ENCODE measurements at regions not wholly inside any gene's neighbourhood (a gene's known extent, or its start where the extent isn't known, plus 50 kb on each side); places are given as distances from the start of the nearest gene placed in this dataset.
"Not testable (repeated sequence)": the region's sequence is repeated elsewhere in the genome, so short reads cannot be mapped to it uniquely, and the experiment has no call there.

DNA sequence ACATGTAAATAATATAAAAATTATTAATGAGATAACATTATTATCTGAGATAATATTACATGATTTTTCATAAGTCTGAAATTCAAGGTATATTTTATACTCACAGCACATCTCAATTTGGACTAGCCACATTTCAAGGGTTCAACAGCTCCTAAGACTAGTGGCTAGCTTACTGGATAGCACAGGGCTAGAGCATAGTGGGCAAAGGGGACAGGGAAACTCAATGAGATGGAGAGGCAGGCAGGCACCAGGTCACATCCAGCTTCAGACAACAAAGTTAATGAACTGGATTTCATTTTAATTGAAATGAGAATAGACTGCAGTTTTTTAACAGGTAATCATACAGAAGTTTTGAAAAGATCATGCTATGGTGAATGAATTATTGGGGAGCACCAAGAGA, 137.4 kb downstream of the NBPF8 start:
- not testable (repeated sequence) for DNase-seq (ENCODE audit: low spot score)

DNA sequence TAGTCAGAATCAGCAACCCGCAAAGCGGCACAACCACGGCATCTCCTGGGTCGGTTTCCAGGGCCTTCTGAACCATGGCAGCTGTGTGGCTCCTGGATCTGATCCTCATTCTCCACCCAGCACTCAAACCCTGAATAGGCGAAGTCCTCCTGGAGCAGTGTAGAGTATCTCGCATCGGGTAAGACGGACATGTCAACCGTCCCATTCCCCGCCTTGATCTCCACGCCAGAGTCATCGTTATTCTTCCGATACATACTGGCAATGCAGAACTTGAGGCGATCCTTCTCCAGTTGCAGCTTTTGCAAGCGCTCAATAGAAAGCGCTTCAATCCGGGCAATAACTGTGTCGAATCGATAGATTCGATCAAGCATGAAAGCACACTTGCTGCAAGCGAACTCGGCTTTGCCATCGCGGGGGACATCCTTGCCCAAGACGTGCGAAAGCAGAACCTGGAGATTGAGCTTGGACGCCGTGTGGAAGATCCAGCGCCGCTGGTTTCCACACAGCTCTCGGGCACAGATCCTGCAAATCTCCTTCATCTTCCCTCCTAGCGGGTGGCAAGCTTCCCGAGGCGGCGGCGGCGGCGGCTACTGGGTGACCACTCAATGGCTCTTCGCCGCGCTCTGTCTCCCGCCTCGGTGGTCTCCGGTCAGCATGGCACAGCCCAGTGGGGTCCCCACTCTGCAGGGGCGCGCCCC, 142.9 kb downstream of the NBPF8 start:
- DNase-seq (ENCODE audit: low spot score): peak; percentile 33

DNA sequence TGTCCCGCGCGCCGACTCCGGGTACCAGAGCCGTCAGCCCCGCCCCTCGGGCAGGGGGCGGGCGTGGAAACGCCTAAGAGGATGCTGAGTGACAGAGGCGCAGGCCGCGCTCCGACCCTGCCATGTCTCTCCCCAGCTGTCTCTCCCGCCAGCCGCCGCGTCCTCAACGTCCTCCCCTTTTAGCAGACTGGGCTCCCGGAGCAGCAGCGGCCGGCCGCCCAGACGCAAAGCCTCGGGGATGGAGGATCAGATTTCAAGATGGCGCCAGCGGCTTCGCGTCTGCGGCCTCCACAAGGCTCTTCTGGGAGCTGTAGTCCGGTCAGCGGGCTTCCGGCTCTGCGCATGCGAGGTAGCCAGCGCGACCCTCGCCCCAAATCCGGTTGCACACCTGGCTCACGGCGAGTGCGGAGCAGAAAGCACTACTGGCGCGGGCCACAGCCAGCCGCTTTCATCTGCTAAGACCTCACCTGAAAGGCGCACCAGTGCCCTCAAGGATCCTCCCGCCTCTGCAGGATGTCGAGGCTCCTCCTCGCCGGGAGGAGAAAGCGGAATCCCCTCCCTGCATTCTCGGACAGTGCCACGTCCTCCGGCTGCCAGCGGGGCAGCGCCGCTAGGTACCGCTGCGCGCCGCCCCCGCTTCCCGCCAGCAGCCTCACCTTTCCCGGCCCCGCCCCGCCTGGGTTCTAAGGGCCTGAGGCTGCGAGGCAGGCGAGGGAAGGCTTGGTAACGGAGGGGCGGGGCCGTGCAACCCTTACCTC, 143.6 kb downstream of the NBPF8 start:
- peak; percentile 60 for DNase-seq (ENCODE audit: low spot score)

DNA sequence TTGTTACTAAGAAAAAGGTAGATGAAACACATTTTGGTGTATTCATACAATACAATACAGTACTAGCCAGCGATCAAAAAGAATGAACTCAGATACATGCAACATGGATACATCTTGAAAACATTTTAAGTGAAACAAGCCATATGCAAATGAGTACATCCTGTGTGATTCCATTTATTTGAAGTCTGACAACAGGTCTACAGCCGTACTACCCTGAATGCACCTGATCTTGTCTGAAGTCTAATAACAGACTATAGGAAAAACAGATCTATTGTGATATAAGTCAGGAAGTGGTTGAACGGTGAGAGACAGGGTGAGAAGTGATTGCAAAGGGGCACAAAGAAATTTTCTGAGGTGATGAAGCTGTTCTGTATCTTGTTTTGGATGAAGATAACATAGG, 146.9 kb downstream of the NBPF8 start:
- DNase-seq (ENCODE audit: low spot score): not testable (repeated sequence)

DNA sequence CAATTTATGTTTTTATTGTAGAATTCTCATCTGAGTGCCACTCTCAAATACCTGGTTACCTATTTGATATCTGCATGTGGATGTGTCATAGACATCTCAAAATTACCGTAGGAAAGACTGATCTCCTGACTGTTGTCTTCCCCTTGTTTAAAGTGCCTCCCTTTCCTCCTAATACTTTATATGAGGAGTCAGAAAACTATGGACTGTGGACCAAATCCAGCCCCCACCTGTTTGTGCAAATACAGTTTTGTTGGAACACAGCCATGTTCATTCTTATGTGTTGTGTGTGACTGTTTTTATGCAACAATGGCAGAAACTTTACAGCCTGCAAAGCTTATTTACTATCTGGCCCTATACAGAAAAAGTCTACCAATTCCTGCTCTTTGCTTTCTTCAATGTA, 150.6 kb downstream of the NBPF8 start:
- DNase-seq (ENCODE audit: low spot score): not testable (repeated sequence)

DNA sequence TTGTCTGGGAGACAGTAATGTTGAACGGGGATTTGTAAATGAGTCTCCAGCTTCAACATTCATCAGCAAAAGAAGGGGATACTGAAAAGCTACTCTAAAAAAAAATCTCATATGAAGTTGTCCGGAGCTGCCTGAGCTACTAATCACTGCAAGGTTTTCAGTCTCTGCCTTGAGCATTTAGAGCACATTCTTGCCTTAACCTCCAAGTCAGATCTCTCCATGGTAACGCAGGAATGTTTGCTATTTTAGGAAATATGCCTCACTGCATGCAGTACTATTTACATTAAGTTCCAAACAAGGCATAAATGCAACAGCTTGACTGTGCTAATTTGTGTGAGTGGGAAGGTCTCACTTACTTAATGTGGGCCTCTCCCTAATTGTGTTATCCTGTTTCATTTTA, 152.8 kb downstream of the NBPF8 start:
- DNase-seq (ENCODE audit: low spot score): not testable (repeated sequence)

DNA sequence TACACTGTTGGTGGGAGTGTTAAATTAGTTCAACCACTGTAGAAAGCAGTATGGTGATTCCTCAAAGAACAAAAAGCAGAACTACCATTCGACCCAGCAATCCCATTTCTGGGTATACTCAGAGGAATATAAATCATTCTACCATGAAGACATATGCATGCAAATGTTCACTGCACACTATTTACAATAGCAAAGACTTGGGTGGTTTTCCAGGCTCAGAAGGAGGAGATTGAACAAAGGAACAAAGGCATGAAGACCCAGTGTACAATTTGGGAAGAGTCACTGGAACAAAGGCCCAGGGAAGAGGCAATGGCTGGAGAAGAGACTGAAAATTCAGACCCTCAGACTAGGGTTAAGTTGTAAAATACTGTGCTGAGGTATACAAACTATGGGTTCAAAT, 148.5 kb upstream of the NBPF26 start:
- DNase-seq (ENCODE audit: low spot score): not testable (repeated sequence)

DNA sequence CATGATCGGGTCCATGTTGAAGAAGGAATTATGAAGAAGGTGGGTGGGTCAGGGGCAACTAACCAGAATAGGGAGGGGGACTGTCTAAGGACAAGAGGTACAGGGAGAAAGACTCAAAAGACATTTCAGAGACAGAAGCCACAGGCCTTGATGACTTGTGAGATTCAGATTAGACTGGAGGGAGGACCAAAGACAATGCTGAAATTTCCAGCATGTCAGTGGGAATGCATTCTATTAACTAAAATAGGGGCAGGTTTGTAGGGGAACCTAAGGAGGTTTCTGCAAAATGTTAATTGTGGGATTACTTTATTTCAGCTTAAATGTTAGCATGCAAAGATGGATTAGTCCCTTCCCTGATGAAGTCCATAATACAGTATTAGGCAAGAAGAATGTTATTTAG, 141.6 kb upstream of the NBPF26 start:
- not testable (repeated sequence) for DNase-seq (ENCODE audit: low spot score)

DNA sequence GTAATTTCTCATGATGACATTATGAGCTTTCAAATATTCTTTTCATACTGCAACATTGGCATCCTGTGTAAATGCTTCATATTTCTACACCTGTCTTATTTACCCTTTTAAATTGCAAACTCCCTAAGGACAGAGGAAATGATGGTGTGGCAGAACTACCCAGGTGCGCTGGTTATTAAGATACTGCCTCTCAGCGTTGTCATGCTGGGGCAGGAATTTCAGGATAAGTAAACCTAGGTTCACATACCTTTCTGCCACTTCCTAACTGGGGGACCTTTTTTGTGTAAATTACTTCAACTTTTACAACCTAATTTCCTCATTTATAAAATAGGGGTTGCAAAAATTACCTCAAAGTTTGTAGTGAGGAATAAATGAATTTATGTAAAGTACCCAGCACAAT, 137.7 kb upstream of the NBPF26 start:
- not testable (repeated sequence) for DNase-seq (ENCODE audit: low spot score)

DNA sequence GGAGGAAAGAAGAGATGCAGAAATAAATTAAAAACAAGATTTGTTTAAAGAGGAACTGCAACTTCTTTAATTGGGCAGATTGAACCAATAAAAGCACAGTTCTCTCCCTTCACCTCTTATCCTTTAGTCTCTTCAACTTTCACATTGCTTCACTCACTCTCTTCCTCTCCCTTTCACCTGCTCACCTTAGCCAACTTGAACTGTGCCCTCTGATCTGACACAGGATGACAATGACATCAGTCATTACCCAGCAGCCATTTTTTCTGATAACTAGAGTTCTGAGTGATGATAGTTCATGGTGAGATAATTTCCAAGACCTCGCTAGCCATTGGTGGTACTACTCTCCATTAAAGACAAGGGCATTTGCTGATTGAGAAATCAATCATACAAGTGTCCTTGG, 134.9 kb upstream of the NBPF26 start:
- DNase-seq (ENCODE audit: low spot score): not testable (repeated sequence)

DNA sequence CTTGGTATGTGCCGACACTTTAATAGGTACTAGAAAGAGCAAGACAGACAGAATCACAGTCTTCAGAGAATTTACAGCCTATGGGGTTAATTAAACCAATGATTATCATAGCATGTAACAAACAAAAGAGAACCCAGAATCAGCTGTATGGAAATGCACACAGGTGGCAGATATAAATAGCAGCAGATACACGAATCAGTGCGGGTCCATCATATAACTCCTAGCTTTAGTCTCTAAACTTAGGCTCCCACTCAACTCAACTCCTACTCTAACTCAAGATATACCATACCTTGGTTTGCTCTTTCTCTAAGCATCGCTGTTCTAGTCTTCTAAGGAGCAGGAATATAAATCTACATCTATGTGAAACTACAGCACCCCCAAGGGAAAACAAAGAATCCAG, 132.0 kb upstream of the NBPF26 start:
- not testable (repeated sequence) for DNase-seq (ENCODE audit: low spot score)

DNA sequence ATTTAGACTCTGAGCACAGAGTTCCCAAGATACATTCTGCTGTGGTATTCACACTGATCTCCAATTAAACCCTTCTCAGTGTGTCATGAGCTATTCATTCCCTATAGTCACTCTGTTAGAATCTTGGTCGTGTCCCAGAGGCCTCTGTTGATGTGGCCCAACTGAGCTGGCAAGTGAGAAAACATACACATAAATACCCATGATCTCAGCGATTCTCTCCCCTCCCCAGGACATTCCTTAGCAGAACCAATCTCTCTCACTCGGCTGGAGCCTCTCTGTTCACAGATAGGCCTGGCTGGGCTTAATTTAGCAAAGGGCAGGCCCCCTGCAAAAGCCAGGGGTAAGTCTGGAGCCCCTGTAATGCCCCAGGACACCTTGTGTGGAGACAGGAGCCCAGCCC, 130.8 kb upstream of the NBPF26 start:
- not testable (repeated sequence) for DNase-seq (ENCODE audit: low spot score)

DNA sequence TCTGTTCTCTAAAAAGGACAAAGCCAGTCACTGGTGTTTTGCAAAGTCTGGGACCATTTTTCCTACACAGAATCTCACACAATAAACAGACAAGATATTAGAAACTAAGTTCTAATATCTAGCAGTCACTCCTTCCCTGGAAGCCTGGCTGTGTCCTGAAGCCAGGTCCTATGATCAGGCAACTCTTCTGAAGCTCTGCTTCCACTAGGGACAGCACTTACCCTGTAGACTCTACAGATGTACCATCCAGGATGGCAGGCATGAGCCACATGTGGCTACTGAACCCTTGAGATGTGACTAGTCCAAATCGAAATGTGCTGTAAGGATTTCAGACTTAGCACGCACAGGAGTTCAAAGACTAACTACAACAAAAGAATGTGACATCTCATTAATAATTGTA, 130.1 kb upstream of the NBPF26 start:
- DNase-seq (ENCODE audit: low spot score): not testable (repeated sequence)

DNA sequence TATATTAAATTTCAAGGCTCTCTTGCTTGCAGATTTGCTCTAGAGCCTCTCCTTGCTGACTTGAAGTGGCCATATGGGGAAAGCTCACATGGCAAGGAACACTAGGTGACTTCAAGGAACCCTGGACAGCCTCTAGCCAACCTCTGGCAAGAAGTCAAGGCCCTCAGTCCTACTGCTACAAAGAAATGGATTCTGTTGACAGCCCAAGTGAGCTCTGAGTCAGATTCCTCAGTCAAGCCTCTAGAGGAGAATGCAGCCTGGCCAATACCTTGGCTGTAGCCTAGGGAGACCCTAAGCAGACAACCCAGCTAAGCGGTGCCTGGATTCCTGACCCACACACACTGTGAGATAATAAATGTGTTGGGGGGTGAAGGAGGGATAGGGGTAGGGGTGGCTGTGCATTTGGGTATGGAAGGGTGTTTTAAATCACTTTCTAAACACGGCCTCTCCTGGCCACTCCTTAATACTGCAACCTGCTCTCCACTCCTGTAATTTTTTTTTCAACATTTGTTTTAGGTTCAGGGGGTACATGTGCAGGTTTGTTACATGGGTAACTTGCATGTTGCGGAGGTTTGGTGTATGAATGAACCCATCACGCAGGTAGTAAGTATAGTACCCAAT, 125.3 kb upstream of the NBPF26 start:
- DNase-seq (ENCODE audit: low spot score): not testable (repeated sequence)

DNA sequence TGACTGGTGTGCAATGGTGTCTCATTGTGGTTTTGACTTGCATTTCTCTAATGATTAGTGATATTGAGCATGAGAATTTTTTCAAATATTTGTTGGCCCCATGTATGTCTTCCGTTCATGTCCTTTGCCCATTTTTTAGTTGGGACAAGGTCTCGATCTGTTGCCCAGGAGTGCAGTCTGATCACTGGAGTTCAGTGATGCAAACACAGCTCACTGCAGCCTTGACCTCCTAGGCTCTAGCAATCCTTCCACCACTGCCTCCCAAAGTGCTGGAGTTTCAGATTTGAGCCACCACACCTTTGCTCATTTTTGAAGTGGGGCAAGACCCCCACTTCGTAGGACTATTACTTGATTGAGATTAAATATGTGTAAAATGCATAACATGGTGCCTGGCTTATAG, 124.2 kb upstream of the NBPF26 start:
- DNase-seq (ENCODE audit: low spot score): not testable (repeated sequence)

DNA sequence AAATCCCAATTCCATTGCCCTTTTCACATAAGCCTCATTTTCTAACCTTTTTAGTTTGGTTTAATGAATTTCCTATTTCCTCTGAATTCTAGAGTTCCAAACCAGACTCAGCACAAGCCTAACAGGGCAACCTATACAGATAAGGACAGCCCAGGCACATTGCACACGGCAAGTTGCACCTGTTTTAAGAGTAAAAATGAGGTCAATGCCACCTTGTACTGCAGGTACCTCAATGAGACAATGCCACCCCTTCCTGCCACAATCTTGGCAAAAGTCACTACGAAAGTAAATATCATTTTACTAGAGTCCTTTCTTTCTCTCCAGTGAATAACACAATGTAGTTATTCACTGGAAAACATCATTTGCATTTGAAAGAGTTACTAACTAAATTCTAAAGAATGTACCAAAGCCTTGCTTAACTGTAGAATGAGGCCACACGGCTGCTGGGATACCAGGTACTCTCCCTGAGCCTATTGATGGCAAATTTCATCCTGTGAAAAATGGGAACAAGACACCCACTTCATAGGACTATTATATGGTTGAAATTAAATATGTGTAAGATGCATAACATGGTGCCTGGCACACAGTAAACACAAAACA, 123.2 kb upstream of the NBPF26 start:
- not testable (repeated sequence) for DNase-seq (ENCODE audit: low spot score)

DNA sequence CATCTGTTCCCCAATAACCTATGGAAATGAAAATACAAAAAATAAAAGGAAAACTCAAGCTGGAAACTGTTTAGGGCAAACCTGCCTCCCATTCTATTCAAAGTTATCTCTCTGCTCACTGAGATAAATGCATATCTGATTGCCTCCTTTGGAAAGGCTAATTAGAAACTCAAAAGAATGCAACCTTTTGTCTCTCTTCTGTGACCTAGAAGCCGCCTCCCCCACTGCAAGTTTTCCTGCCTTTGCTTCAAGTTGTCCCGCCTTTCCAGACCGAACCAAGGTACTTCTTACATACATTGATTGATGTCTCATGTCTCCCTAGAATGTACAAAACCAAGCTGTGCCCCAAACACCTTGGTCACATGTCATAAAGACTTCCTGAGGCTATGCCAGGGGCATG, 115.9 kb upstream of the NBPF26 start:
- not testable (repeated sequence) for DNase-seq (ENCODE audit: low spot score)

DNA sequence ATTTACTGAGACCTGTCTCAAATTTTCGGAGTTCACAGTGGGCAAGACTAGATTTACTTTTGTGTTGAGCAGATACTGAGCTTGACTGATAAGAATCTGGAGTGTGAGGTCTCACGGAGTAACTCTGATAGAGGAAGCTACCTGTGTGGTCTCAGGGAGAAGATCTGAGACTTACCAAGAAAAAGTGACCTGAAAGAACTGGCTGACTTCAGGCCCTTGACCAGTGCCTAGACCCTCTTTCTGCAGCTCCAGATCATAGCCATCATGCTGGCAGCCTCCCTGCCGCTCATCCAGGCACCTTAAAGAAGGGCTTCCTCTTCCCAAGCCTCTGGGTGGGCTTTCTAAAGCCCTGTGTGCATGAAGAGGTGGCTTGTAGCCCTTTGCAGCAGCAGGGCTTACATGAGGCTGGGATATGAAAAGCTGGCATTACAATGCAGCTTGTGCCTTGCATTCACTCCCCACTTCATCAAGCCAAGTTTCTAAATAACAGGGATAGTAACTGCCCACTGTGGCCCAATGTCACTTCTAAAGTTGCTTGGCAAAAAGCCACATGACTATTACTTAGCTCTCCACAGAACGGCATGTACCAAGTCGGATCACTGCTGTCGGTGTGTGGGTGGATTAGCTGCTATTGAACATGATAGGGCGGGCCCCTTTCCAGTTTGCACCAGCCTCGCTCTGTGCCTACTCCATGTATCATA, 115.3 kb upstream of the NBPF26 start:
- not testable (repeated sequence) for DNase-seq (ENCODE audit: low spot score)

DNA sequence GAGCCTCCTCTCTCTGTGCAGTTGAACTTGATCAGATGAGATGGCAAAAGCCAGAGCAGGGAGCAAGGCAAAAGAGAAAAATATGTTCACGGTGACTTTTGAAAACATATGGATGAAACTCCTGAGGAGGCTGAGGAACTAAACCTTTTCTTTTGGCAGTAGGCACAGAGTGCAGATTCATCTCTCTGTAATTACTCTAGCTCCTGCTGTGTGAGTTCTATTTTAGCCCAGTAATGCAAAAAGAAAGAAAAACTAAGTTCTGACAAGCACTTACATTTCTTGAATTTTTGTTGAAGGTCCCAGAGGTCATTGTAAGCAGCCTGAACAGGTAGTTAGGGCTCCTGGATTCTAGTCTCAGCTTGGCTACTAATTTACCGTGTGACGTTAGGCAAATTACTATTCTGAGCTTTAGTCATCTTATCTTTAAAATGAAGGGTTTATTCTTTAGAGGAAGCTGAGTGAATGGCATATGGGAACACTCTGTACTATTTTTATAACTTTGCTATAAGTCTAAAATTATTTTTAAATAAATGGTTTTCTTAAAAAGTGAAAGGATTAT, 114.7 kb upstream of the NBPF26 start:
- DNase-seq (ENCODE audit: low spot score): not testable (repeated sequence)

DNA sequence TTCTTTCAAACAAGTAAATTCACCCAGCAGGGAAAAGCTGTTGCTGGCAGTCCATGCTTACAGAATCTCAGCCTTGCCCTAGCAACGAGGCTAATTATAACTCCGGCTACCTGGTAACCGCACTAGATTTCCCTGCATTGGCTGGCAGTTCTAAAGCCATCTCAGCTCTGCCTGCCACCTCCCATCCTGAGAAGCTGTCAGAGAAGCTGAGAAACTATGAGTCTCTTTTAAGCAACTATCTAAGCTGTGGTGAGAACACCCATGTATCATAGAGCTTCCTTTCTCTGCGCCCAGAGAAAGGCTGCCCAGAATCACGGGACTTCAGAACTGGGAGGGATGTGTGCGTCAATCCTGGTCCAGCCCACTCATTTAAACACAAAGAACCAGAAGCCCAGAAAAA, 113.9 kb upstream of the NBPF26 start:
- DNase-seq (ENCODE audit: low spot score): not testable (repeated sequence)

DNA sequence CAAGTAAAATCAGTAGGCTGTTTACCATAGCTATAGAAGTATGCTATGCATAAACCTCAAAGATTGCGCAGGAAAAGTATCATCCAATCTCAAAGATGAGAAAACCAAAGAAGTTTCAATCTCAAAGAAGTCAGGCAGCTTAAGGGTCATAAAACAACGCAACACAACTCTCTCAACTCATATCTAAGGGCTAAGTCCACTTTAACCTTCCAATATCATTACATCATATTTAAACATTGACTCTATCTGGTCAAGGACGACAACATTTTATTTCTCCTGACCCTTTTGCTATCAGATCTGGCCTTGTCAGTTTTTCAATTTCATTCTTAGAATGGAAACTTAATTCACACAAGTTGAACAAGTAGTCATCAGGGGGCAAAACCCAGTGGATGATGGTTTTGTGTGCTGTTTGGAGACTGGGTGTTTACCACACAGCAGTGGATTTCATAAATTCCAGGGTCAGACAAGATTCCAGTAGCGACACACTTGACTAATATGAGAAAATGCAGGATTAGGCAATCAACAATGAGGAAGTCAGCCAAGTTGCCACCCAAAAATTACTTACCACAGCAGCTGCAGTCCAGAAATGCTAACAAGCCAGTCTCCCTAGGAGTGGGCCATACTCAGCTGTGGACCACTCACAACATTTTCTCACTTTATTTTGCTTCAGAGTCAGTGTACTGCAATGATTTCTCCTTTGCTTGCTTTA, 108.7 kb upstream of the NBPF26 start:
- DNase-seq (ENCODE audit: low spot score): not testable (repeated sequence)

Data from globus pallidus (tissue), 1 donor.